PFSK-1 (cell line): ENCODE measurements at regions not wholly inside any gene's neighbourhood (a gene's known extent, or its start where the extent isn't known, plus 50 kb on each side); places are given as distances from the start of the nearest gene placed in this dataset.

Source experiments
- FOXP2 ChIP-seq: optimal IDR thresholded peaks from 2 replicates; pipeline ENCODE3; 2011; ENCODE audit warnings: borderline replicate concordance, control low read depth, inconsistent platforms; ENCODE audit not compliant: insufficient read depth; ENCODE audit errors: extremely low read length, extremely low read depth
- POLR2AphosphoS5 ChIP-seq: IDR thresholded peaks from 2 replicates; pipeline ENCODE4 v1.6.1; 2012; ENCODE audit warnings: low read depth, mild to moderate bottlenecking, control low read depth, low read length, moderate library complexity
- SIN3A ChIP-seq: IDR thresholded peaks from 2 replicates; pipeline ENCODE4 v1.6.1; 2012; ENCODE audit warnings: mild to moderate bottlenecking, low read length, moderate library complexity, borderline replicate concordance; ENCODE audit not compliant: insufficient read depth
- TAF1 ChIP-seq: IDR thresholded peaks from 2 replicates; pipeline ENCODE4 v1.6.1; 2012; ENCODE audit warnings: low read length, control low read depth, borderline replicate concordance; ENCODE audit not compliant: insufficient read depth
- TF ChIP-seq, protein P1 (sequence below), 2 experiments: IDR thresholded peaks; 2 replicates each; pipeline versions ENCODE4 v1.6.1 to v1.8.0; 2011 to 2012; ENCODE audit warnings: low read depth in 2 of 2, low read length in 2 of 2, control low read depth in 1 of 2, inconsistent platforms in 1 of 2, mild to moderate bottlenecking in 1 of 2, moderate library complexity in 1 of 2; ENCODE audit not compliant: insufficient read depth in 1 of 2

DNA sequence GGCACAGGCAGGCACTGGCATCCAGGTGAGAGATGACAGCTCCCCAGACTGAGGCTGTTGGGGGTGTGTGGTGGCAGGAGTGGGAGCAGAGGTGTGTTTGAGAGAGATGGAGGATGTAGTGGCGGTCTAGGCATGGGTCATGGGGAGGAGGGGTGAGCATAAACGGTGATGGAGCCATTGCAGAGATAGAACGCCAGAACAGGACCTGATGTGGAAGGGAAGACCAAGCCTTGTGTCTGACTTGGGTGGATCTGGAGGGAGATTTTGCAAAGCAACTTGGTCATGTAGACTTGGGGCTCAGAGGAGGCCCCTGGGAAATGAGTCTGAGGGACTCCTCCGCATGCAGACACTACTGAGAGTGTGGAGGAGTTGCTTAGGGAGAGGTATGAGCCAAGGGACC is 50.0 kb upstream of the CLDN5 start:
- TF ChIP-seq SIN3A (no peak), TAF1 (no peak), POLR2AphosphoS5 (no peak), FOXP2 (no peak)
- TF ChIP-seq, protein P1, sequence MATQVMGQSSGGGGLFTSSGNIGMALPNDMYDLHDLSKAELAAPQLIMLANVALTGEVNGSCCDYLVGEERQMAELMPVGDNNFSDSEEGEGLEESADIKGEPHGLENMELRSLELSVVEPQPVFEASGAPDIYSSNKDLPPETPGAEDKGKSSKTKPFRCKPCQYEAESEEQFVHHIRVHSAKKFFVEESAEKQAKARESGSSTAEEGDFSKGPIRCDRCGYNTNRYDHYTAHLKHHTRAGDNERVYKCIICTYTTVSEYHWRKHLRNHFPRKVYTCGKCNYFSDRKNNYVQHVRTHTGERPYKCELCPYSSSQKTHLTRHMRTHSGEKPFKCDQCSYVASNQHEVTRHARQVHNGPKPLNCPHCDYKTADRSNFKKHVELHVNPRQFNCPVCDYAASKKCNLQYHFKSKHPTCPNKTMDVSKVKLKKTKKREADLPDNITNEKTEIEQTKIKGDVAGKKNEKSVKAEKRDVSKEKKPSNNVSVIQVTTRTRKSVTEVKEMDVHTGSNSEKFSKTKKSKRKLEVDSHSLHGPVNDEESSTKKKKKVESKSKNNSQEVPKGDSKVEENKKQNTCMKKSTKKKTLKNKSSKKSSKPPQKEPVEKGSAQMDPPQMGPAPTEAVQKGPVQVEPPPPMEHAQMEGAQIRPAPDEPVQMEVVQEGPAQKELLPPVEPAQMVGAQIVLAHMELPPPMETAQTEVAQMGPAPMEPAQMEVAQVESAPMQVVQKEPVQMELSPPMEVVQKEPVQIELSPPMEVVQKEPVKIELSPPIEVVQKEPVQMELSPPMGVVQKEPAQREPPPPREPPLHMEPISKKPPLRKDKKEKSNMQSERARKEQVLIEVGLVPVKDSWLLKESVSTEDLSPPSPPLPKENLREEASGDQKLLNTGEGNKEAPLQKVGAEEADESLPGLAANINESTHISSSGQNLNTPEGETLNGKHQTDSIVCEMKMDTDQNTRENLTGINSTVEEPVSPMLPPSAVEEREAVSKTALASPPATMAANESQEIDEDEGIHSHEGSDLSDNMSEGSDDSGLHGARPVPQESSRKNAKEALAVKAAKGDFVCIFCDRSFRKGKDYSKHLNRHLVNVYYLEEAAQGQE (IDR thresholded peaks at IDR 0.05; ENCODE audit: insufficient read depth in 1 of 2, low read depth in 2 of 2, low read length in 2 of 2) = no peak

DNA sequence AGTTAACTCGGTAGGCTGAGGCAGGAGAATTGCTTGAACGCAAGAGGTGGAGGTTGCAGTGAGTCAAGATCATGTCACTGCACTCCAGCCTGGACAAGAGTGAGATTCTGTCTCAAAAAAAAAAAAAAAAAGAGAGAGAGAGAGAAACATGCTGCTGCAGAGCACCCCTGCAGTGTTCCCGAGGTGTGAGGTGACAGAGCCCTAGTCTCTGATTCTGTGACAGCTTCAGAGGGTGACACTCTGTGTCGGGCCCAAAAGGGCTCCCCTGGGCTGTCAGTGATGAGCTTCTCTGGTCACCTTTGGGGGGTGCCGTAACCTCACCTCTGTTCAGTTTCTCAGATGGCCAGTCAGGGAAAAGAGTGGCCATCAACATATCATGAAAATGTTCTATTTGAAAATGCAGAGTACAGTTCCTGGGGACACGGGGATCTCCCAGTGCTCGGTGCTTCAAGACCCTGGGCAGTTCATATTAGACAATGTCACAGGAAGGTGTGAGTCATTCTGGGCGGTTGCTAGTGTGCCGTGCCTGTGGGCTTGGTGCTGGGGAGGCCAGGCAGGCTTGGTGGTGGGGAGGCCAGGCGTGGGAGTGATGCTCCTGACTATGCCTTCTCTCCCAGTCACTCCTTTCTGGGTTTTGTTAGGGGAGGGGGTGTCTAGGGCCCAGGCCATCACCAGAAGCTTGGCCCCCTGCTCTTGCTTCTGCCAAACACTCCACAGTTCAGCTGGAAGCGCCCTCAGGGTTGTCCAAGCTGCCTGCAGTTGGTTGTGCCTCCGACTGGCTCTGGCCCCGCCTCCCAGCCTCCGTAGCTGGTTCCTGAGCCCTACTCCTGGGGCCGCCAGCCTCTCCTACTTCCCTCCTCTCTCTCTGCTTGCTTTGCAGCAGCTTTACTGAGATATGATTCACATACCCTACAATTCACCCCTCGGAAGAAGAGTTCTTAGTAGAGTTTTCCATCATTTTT is 52.5 kb upstream of the CLDN5 start:
- TF ChIP-seq TAF1 (no peak), POLR2AphosphoS5 (no peak), FOXP2 (no peak), SIN3A (no peak)
- TF ChIP-seq, protein P1 (IDR thresholded peaks at IDR 0.05; ENCODE audit: insufficient read depth in 1 of 2, low read depth in 2 of 2, low read length in 2 of 2) = no peak

DNA sequence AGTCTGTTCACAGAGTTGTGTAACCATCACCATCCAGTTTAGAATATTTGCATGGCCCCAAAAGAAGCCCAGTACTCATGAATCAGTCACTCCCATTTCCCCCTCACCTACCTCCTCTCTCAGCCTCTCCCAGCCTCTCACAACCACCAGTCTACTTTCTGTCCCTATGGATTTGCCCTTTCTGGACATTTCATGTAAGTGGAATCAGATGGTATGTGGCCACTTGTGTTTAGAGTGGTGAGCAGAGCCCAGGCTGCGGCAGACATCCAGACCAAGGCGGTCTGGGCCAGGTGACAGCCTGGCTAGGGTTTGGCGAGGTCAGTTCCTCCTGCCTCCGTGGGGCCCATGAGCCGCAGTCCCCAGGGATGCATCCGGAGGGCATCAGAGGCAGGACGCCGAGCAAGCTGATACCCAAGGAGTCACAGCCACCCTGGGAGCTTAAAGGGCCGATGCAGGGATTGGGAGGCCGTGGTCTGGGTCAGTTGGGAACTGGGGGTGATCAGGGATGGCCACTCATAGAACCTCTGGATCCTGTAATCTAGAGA is 53.3 kb upstream of the CLDN5 start:
- TF ChIP-seq TAF1 = no peak
- no peak for TF ChIP-seq POLR2AphosphoS5
- TF ChIP-seq, protein P1 (IDR thresholded peaks at IDR 0.05; ENCODE audit: insufficient read depth in 1 of 2, low read depth in 2 of 2, low read length in 2 of 2) = no peak
- no peak for TF ChIP-seq FOXP2
- no peak for TF ChIP-seq SIN3A

DNA sequence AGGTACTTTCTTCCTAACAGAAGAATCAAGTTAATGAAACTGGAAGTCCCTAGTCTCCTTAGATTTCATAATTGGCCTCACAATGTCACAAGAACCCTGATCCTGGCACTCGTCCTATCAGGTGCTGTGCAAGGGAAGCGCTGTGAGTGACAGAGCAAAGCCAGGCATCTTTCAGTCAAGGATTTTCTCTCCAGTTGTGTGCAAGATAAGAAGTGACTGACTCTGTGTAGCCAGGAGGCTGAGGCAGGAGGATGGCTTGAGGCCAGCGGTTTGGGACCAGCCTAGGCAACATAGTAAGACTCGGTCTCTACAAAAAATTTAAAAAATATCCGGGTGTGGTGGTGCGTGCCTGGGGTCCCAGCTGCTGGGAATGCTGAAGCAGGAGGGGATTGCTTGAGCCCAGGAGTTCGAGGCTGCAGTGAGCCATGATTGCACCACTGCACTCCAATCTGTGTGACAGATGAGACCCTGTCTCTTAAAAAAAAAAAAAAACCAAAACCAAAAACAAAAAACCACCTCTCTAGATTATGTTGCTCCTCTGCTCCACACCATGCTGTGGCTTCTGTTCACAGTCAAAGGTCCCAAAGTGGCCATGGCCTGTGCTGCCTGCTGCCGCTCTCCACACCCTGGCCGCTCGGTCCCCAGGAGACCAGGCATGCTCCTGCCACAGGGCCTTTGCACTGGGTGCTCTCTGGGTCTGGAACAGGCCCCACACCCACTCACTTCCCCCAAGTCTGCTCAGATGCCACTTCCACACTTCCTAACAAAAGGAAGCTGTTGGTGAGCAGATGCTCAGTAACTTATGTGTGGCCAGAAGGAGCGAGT is 54.2 kb upstream of the CLDN5 start:
- TF ChIP-seq SIN3A = no peak

DNA sequence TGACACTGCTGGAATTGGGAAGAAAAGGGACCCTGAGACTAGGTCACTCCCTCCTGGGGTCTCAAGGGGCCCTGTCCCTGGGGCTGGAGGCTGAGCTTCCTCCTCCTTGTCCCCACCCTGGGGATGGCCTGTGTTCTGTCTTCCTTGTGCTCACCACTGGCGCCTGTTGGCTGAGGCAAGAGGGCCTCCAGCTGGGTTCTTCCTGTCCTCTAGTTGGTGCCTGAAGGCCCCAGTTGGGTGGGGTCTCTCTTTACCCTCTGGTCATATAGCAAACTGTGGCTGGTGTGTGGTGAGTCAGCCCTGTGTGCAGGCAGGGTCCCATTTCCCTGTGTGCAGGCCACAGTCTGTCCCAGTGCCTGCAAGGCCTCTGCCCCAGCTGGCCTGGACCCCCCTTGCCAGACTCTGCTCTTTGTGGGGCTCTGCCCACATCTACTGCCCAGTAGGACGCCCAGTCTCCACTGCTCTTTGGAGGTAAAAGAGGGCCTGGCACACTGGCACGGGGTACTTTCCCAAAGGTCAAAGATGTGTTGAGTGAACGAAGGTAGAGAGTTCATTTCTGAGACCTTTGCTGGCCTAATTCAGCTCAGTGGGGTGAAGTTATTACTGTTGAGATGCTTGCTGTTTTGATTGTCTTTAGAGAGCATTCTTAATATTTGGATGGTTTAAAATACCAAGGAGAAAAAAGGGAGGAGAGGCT is 55.1 kb upstream of the CLDN5 start:
- no peak for TF ChIP-seq SIN3A
- no peak for TF ChIP-seq POLR2AphosphoS5
- no peak for TF ChIP-seq FOXP2
- TF ChIP-seq, protein P1 (IDR thresholded peaks at IDR 0.05; ENCODE audit: insufficient read depth in 1 of 2, low read depth in 2 of 2, low read length in 2 of 2) = no peak
- no peak for TF ChIP-seq TAF1
